ENCODE measurements at regions not wholly inside any gene's neighbourhood (a gene's known extent, or its start where the extent isn't known, plus 50 kb on each side); places are given as distances from the start of the nearest gene placed in this dataset.

DNA sequence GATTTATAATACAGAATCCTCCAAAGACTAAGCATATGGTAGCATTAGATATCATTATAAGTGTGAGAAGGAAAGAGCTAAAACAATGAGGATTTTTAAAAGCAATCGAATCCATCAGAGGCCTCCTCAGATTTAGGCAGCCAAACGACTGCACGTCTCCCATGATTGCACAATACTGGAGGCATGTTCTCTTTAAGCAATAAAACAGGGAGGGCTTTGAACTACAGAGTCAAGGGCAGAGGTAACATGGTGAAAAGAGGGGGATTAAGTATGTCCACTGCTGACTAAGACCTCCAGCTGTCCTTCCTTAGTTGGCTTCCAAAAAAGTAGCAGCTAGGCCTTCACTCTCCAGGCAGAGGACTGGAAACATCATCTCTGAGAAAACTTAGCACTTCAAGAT, 298.7 kb upstream of the RGMB start:
- H2AFZ ChIP-seq (ENCODE audit: low read depth, low read length), result no peak overlapping the region
- no peaks in the 10 kb centered on the region for H4K20me1 ChIP-seq (ENCODE audit: insufficient read depth, low read length)
- no peaks in the 10 kb centered on the region for H3K36me3 Mint-ChIP-seq (ENCODE audit: low read depth, unreplicated experiment)
- no peaks in the 10 kb centered on the region for H3K27me3 Mint-ChIP-seq (ENCODE audit: low read depth, unreplicated experiment)
- H3K27me3 ChIP-seq (ENCODE audit: insufficient read depth, low read length), result no peaks in the 10 kb centered on the region
- H3K27ac ChIP-seq (ENCODE audit: low read depth, low read length), result no peak overlapping the region
- H3K9me3 Mint-ChIP-seq (ENCODE audit: unreplicated experiment), result no peaks in the 10 kb centered on the region
- H3K4me3 ChIP-seq (ENCODE audit: insufficient read depth, low read depth, low read length), result no peak overlapping the region
- H3K9me3 ChIP-seq (ENCODE audit: insufficient read depth, low read depth, low read length), result no peaks in the 10 kb centered on the region
- FAIRE-seq (no peak), DNase-seq (ENCODE audit: low read depth) (no peak)
- H3K79me2 ChIP-seq (ENCODE audit: insufficient read depth, low read length), result no peaks in the 10 kb centered on the region
- H3K27ac Mint-ChIP-seq (ENCODE audit: unreplicated experiment), result no peak overlapping the region
- H3K9ac ChIP-seq (ENCODE audit: low read length), result no peak overlapping the region
- no peak overlapping the region for H3K4me3 Mint-ChIP-seq (ENCODE audit: unreplicated experiment)
- no peaks in the 10 kb centered on the region for H3K4me1 ChIP-seq (ENCODE audit: insufficient read depth, low read length)
- H3K36me3 ChIP-seq (ENCODE audit: insufficient read depth, low read length), result no peaks in the 10 kb centered on the region
- no peak overlapping the region for H3K4me2 ChIP-seq (ENCODE audit: low read length)
- TF ChIP-seq, protein P1, sequence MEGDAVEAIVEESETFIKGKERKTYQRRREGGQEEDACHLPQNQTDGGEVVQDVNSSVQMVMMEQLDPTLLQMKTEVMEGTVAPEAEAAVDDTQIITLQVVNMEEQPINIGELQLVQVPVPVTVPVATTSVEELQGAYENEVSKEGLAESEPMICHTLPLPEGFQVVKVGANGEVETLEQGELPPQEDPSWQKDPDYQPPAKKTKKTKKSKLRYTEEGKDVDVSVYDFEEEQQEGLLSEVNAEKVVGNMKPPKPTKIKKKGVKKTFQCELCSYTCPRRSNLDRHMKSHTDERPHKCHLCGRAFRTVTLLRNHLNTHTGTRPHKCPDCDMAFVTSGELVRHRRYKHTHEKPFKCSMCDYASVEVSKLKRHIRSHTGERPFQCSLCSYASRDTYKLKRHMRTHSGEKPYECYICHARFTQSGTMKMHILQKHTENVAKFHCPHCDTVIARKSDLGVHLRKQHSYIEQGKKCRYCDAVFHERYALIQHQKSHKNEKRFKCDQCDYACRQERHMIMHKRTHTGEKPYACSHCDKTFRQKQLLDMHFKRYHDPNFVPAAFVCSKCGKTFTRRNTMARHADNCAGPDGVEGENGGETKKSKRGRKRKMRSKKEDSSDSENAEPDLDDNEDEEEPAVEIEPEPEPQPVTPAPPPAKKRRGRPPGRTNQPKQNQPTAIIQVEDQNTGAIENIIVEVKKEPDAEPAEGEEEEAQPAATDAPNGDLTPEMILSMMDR (IDR thresholded peaks at IDR 0.05; ENCODE audit: insufficient read depth, low read depth, low read length), result no peak
- no peak for TF ChIP-seq EZH2 (IDR thresholded peaks at IDR 0.05; ENCODE audit: insufficient read depth, low read length)
- H3K4me1 Mint-ChIP-seq (ENCODE audit: low read depth, unreplicated experiment), result peaks cover 5% of the 10 kb centered on the region

DNA sequence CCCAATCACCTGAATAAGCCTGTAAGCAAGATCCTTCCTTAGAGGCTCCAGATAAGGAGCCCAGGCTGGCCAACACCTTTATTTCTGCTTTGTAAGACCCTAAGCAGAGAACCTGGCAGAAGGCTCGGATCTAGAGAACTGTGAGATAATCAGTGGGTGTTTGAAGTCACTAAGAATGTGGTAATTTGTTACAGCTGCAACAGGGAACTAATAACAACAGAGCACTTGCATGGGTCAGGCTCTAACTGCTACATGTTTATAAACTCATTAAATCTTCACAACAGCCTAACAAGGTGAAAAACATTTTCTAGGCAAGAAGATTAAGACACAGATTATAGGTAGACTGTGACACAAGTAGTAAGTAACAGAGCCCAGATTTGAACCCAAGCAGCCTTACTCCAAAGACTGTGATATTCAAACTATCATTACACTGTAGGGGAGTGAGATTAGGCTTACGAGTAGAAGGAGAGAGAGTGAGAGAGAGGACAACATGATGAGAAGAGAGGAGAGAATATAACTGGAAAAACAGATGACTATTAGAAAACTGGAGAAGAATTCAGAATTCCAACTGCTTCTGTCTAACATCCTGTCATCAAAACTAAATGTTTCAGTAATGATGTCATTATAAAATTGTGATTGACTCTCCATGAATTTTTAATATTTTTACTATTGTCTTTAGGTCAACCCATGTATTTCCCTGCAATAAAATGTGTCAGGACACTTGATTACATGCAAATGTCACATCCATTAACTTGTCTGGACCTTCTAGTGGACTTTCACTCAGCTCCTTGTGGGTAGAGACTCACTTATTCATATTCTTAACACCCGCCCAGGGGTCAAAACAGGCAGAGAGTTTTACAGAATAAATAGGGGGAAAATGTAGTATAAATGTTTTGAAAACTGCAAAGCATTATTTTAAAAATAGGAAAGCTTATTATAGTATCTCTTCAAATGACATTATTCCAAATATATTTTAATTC, 290.9 kb upstream of the RGMB start:
- Histone ChIP-seq H3K27me3 (ENCODE audit: insufficient read depth, low read length) (no peaks in the 10 kb centered on the region), H2AFZ (ENCODE audit: low read depth, low read length) (no peak overlapping the region), H3K27ac (ENCODE audit: low read depth, low read length) (no peak overlapping the region), H3K9ac (ENCODE audit: low read length) (no peak overlapping the region), H3K4me1 (ENCODE audit: insufficient read depth, low read length) (peaks cover 5% of the 10 kb centered on the region), H3K79me2 (ENCODE audit: insufficient read depth, low read length) (no peaks in the 10 kb centered on the region), H3K36me3 (ENCODE audit: insufficient read depth, low read length) (no peaks in the 10 kb centered on the region), H3K9me3 (ENCODE audit: insufficient read depth, low read depth, low read length) (no peaks in the 10 kb centered on the region), H3K4me2 (ENCODE audit: low read length) (peak overlapping the region; percentile 21), H4K20me1 (ENCODE audit: insufficient read depth, low read length) (no peaks in the 10 kb centered on the region), H3K4me3 (ENCODE audit: insufficient read depth, low read depth, low read length) (no peak overlapping the region)
- no peak overlapping the region for H3K4me3 Mint-ChIP-seq (ENCODE audit: unreplicated experiment)
- H3K36me3 Mint-ChIP-seq (ENCODE audit: low read depth, unreplicated experiment), result no peaks in the 10 kb centered on the region
- H3K9me3 Mint-ChIP-seq (ENCODE audit: unreplicated experiment), result no peaks in the 10 kb centered on the region
- FAIRE-seq (peak; percentile 60), DNase-seq (ENCODE audit: low read depth) (no peak)
- no peaks in the 10 kb centered on the region for H3K27me3 Mint-ChIP-seq (ENCODE audit: low read depth, unreplicated experiment)
- H3K4me1 Mint-ChIP-seq (ENCODE audit: low read depth, unreplicated experiment), result peaks cover 6% of the 10 kb centered on the region
- TF ChIP-seq, protein P1 (IDR thresholded peaks at IDR 0.05; ENCODE audit: insufficient read depth, low read depth, low read length), result no peak
- no peak for TF ChIP-seq EZH2 (IDR thresholded peaks at IDR 0.05; ENCODE audit: insufficient read depth, low read length)
- H3K27ac Mint-ChIP-seq (ENCODE audit: unreplicated experiment), result no peak overlapping the region

DNA sequence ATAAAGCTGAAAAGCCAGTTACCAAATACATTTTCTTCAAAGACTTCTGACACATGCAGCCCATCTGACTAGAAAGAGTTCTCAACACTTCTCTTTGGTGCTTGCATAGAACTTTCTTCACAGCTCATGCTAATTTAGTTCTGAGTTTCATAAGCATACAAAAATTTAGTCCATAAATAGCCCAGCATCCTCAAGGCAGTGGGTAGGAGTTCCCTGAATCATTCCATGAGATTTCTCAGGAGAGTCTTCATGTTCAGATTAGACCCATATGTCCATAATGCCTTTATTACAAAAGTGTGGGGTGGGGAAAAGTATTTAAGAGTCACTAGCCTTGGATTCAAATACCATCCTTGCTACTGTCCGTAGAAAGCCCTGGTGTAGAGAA, 290.2 kb upstream of the RGMB start:
- H3K9me3 Mint-ChIP-seq (ENCODE audit: unreplicated experiment), result peaks cover under 1% of the 10 kb centered on the region
- no peak overlapping the region for H3K27ac Mint-ChIP-seq (ENCODE audit: unreplicated experiment)
- H3K4me3 ChIP-seq (ENCODE audit: insufficient read depth, low read depth, low read length), result no peak overlapping the region
- H2AFZ ChIP-seq (ENCODE audit: low read depth, low read length), result no peak overlapping the region
- H3K4me2 ChIP-seq (ENCODE audit: low read length), result no peak overlapping the region
- no peaks in the 10 kb centered on the region for H4K20me1 ChIP-seq (ENCODE audit: insufficient read depth, low read length)
- no peaks in the 10 kb centered on the region for H3K9me3 ChIP-seq (ENCODE audit: insufficient read depth, low read depth, low read length)
- H3K27ac ChIP-seq (ENCODE audit: low read depth, low read length), result no peak overlapping the region
- H3K9ac ChIP-seq (ENCODE audit: low read length), result no peak overlapping the region
- DNase-seq (ENCODE audit: low read depth) (peak; percentile 52), FAIRE-seq (peak; percentile 63)
- H3K4me3 Mint-ChIP-seq (ENCODE audit: unreplicated experiment), result no peak overlapping the region
- peaks cover 5% of the 10 kb centered on the region for H3K4me1 ChIP-seq (ENCODE audit: insufficient read depth, low read length)
- peaks cover 6% of the 10 kb centered on the region for H3K4me1 Mint-ChIP-seq (ENCODE audit: low read depth, unreplicated experiment)
- H3K79me2 ChIP-seq (ENCODE audit: insufficient read depth, low read length), result no peaks in the 10 kb centered on the region
- no peaks in the 10 kb centered on the region for H3K36me3 ChIP-seq (ENCODE audit: insufficient read depth, low read length)
- H3K27me3 Mint-ChIP-seq (ENCODE audit: low read depth, unreplicated experiment), result no peaks in the 10 kb centered on the region
- no peaks in the 10 kb centered on the region for H3K27me3 ChIP-seq (ENCODE audit: insufficient read depth, low read length)
- TF ChIP-seq EZH2 (IDR thresholded peaks at IDR 0.05; ENCODE audit: insufficient read depth, low read length), result no peak
- TF ChIP-seq, protein P1 (IDR thresholded peaks at IDR 0.05; ENCODE audit: insufficient read depth, low read depth, low read length), result no peak
- H3K36me3 Mint-ChIP-seq (ENCODE audit: low read depth, unreplicated experiment), result no peaks in the 10 kb centered on the region
